ENCODE measurements at regions not wholly inside any gene's neighbourhood (a gene's known extent, or its start where the extent isn't known, plus 50 kb on each side); places are given as distances from the start of the nearest gene placed in this dataset.

DNA sequence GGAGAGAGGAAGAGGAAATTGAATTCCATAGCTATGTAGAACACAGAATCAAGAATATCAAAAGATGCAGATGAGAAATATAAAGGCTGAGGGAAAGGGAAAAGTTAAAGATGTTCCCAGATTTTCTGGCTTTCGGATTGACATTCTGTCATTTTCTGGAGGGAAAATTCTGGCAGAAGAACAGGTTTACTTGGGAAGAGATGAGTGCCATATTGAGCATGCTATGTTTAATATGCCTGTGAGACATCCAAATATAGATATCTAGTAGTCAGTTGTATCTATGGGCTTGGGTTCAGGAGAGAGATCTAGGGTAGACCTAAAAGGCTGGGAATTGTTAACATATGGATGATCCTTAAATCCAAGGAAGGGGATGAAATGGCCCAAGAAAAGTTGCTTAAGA, 181.9 kb upstream of the ARG1 start:
- ATAC-seq (ENCODE audit: low FRiP score) (no peak), DNase-seq (no peak)
- no peak overlapping the region for H3K4me3 ChIP-seq (ENCODE audit: low read length in 2 of 2)
- no peaks in the 10 kb centered on the region for H3K27me3 ChIP-seq (ENCODE audit: control insufficient read depth in 1 of 2, insufficient read depth in 2 of 2, low read length in 1 of 2)
- H3K36me3 ChIP-seq (ENCODE audit: control insufficient read depth in 1 of 2, insufficient read depth in 2 of 2, low read length in 1 of 2) = no peaks in the 10 kb centered on the region
- no peaks in the 10 kb centered on the region for H3K9me3 ChIP-seq (ENCODE audit: control insufficient read depth, low read length)
- intact Hi-C loops (cut with DNase I) = no loop called here
- WGBS, 2 donors = 86 to 95% methylated on average over 1 of the region's 1 CpG
- no peak overlapping the region for H3K27ac ChIP-seq (ENCODE audit: low read depth in 1 of 2, low read length in 2 of 2)
- H3K4me1 ChIP-seq (ENCODE audit: control insufficient read depth in 1 of 2, insufficient read depth in 2 of 2, low read length in 2 of 2) = no peaks in the 10 kb centered on the region

DNA sequence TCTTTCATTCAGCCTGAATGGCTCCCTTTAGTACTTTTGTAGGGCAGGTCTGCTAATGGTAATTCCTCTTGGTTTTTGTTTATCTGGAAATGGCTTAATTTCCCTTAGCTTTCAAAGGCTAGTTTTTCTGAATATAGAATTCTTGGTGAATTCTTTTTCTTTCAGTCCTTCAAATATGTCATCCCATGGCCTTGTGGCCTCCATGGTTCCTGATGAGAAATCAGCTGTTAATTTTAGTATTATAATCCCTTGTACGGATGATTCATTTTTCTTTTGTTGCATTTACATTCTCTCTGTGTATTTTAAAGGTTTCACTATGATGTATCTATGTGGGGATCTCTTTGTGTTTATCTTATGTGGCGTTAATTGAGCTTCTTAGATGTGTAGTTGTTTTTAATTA, 179.6 kb upstream of the ARG1 start:
- intact Hi-C loops (cut with DNase I) = no loop called here
- WGBS, 2 donors = 86 to 90% methylated on average over 2 of the region's 2 CpGs

DNA sequence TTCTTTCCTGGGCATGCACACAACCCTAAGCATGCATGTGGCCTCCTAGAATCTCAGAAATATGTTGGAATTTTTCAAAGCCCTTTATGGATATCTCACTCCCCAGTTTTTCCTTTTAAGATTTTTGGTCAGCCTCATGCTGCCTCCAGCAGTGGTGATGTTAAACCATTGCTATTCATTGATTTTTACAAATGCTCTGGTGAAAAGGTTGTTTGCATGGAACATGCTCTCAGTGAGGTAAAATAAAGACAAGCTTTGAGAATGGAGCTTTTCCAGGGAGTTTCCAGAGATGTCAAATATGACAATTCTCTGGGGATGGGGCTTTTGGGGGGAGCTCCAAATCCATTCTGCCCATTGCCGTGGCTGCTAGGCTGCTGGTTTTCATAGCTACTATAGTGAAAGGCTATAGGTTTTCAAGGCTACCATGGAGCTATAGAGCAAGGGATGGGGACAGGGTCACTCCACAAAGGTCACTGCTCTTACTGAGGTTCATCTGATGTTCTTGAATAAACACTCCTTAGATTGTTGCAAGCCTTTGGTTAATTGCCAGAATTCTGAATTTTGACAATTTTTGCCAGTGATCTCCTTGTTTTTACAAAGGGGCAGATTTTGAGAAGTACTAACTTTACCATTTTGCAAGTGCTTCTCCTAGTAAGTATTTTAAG, 178.1 kb upstream of the ARG1 start:
- Histone ChIP-seq H3K4me1 (ENCODE audit: control insufficient read depth in 1 of 2, insufficient read depth in 2 of 2, low read length in 2 of 2) (no peaks in the 10 kb centered on the region), H3K36me3 (ENCODE audit: control insufficient read depth in 1 of 2, insufficient read depth in 2 of 2, low read length in 1 of 2) (no peaks in the 10 kb centered on the region), H3K27me3 (ENCODE audit: control insufficient read depth in 1 of 2, insufficient read depth in 2 of 2, low read length in 1 of 2) (no peaks in the 10 kb centered on the region), H3K9me3 (ENCODE audit: control insufficient read depth, low read length) (no peaks in the 10 kb centered on the region), H3K4me3 (ENCODE audit: low read length in 2 of 2) (no peak overlapping the region), H3K27ac (ENCODE audit: low read depth in 1 of 2, low read length in 2 of 2) (no peak overlapping the region)
- DNase-seq (no peak), ATAC-seq (ENCODE audit: low FRiP score) (no peak)
- 76 to 80% methylated on average over 1 of the region's 1 CpG for WGBS, 2 donors
- intact Hi-C loops (cut with DNase I) = no loop called here

More for the DNA sequence above, 179.6 kb upstream of the ARG1 start:
- no peaks in the 10 kb centered on the region for H3K27me3 ChIP-seq (ENCODE audit: control insufficient read depth in 1 of 2, insufficient read depth in 2 of 2, low read length in 1 of 2)
- no peaks in the 10 kb centered on the region for H3K4me1 ChIP-seq (ENCODE audit: control insufficient read depth in 1 of 2, insufficient read depth in 2 of 2, low read length in 2 of 2)
- H3K4me3 ChIP-seq (ENCODE audit: low read length in 2 of 2) = no peak overlapping the region
- DNase-seq = no peak
- ATAC-seq (ENCODE audit: low FRiP score) = no peak
- no peak overlapping the region for H3K27ac ChIP-seq (ENCODE audit: low read depth in 1 of 2, low read length in 2 of 2)
- no peaks in the 10 kb centered on the region for H3K9me3 ChIP-seq (ENCODE audit: control insufficient read depth, low read length)
- H3K36me3 ChIP-seq (ENCODE audit: control insufficient read depth in 1 of 2, insufficient read depth in 2 of 2, low read length in 1 of 2) = no peaks in the 10 kb centered on the region

DNA sequence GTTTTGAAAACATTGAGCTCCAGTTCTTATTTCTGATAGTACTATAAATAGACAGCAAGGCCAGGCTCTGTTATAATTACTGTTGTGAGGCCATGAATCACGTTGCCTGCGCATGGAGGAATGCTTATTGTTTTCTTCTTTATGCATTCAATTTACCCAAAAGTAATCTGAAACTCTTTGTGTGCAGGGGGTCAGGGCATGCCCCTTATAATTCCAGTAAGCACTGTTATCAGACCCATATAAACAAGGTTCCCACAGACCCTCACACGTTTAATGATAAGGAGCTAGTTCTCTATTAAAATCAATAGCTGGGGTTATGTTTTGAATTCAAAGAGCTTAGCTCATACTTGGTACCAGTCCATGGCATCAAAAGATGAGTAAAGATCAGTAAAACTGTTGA, 174.8 kb upstream of the ARG1 start:
- H3K4me3 ChIP-seq (ENCODE audit: low read length in 2 of 2) = no peak overlapping the region
- WGBS, 2 donors = 42 to 43% methylated on average over 3 of the region's 3 CpGs
- ATAC-seq (ENCODE audit: low FRiP score) (no peak), DNase-seq (no peak)
- H3K27ac ChIP-seq (ENCODE audit: low read depth in 1 of 2, low read length in 2 of 2) = no peak overlapping the region
- H3K9me3 ChIP-seq (ENCODE audit: control insufficient read depth, low read length) = no peaks in the 10 kb centered on the region
- no peaks in the 10 kb centered on the region for H3K27me3 ChIP-seq (ENCODE audit: control insufficient read depth in 1 of 2, insufficient read depth in 2 of 2, low read length in 1 of 2)
- intact Hi-C loops (cut with DNase I) = no loop called here
- H3K4me1 ChIP-seq (ENCODE audit: control insufficient read depth in 1 of 2, insufficient read depth in 2 of 2, low read length in 2 of 2) = no peaks in the 10 kb centered on the region
- no peaks in the 10 kb centered on the region for H3K36me3 ChIP-seq (ENCODE audit: control insufficient read depth in 1 of 2, insufficient read depth in 2 of 2, low read length in 1 of 2)

- no peak for ATAC-seq (ENCODE audit: low FRiP score)
- no peaks in the 10 kb centered on the region for H3K9me3 ChIP-seq (ENCODE audit: control insufficient read depth, low read length)
- 58 to 59% methylated on average over 4 of the region's 4 CpGs for WGBS, 2 donors
Observed at GRCh38 chr6:131399433-131399832, 173.6 kb upstream of the ARG1 start.

DNA sequence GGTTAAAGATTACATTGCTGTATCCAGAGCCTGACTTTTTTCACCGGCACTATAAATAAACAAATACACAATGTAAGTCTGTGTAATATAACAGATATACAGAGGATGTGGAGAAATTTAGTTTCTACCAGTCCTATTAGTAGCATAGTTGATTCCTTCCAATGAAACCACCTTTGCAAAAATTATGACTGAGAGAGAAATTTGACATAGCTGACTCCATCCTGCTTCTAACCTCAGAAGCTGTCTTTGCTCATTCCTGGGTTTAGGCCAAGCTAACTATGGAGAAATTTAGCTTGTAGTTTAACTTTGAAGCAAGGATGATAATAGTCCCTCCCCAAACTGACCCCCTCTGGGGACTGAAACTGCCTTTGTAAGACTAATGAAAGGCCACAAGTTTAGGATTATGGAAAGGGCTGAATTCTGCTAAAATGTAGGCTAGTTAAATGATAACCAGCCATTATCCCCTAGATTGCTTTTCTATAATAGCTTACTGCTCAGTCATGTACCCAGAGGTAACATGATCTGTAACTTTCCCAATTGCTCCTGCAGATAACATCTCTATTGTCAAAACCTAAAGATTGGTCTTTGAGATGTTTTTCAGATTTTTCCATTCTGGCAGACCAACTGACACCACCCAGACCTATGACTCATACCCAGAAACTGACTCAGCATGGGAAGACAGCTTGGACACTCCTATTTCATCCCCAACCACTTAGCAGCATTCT, 172.8 kb upstream of the ARG1 start:
- 88 to 90% methylated on average over 1 of the region's 1 CpG for WGBS, 2 donors
- ATAC-seq (ENCODE audit: low FRiP score) (no peak), DNase-seq (no peak)
- Histone ChIP-seq H3K9me3 (ENCODE audit: control insufficient read depth, low read length) (no peaks in the 10 kb centered on the region), H3K36me3 (ENCODE audit: control insufficient read depth in 1 of 2, insufficient read depth in 2 of 2, low read length in 1 of 2) (no peaks in the 10 kb centered on the region), H3K4me1 (ENCODE audit: control insufficient read depth in 1 of 2, insufficient read depth in 2 of 2, low read length in 2 of 2) (no peaks in the 10 kb centered on the region), H3K27me3 (ENCODE audit: control insufficient read depth in 1 of 2, insufficient read depth in 2 of 2, low read length in 1 of 2) (no peaks in the 10 kb centered on the region), H3K4me3 (ENCODE audit: low read length in 2 of 2) (no peak overlapping the region), H3K27ac (ENCODE audit: low read depth in 1 of 2, low read length in 2 of 2) (no peak overlapping the region)
- intact Hi-C loops (cut with DNase I) = no loop called here

More at GRCh38 chr6:131399433-131399832, 173.6 kb upstream of the ARG1 start:
- DNase-seq = no peak
- Histone ChIP-seq H3K4me1 (ENCODE audit: control insufficient read depth in 1 of 2, insufficient read depth in 2 of 2, low read length in 2 of 2) (no peaks in the 10 kb centered on the region), H3K36me3 (ENCODE audit: control insufficient read depth in 1 of 2, insufficient read depth in 2 of 2, low read length in 1 of 2) (no peaks in the 10 kb centered on the region), H3K27ac (ENCODE audit: low read depth in 1 of 2, low read length in 2 of 2) (no peak overlapping the region), H3K27me3 (ENCODE audit: control insufficient read depth in 1 of 2, insufficient read depth in 2 of 2, low read length in 1 of 2) (no peaks in the 10 kb centered on the region), H3K4me3 (ENCODE audit: low read length in 2 of 2) (no peak overlapping the region)
- intact Hi-C loops (cut with DNase I) = no loop called here

DNA sequence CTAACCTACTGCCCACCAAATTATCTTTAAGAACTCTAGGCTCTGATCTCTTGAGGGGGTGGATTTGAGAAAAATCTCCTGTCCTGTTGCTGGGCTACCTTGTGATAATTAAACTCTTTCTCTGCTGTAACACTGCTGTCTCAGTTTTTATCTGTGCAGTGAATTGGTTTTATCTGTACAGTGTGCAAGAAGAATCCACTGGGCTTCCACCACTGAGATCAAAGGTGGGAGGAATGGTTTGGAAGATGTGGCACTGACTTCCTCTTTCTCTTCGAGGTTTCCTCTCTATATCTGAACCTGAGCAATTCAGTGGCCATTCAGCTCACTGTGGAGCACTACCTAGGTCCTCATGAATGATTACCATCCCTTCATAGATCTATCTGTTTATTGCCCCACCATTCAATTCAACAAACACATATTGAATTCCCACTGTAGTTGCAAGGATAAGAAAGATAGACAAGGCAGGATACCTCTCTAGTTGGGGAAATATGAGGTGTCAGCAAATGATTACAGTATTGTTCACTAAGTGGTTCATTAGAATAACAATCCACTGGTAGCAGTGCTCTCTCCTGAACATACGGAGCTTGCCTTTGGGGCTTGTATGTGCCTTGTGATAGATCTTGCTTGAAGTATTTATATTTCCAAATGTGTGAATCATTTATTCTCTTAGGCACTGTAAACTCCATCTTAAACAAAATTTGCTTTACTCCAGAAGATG, 172.1 kb upstream of the ARG1 start:
- H3K36me3 ChIP-seq (ENCODE audit: control insufficient read depth in 1 of 2, insufficient read depth in 2 of 2, low read length in 1 of 2) = no peaks in the 10 kb centered on the region
- no peak for ATAC-seq (ENCODE audit: low FRiP score)
- no peaks in the 10 kb centered on the region for H3K27me3 ChIP-seq (ENCODE audit: control insufficient read depth in 1 of 2, insufficient read depth in 2 of 2, low read length in 1 of 2)
- H3K9me3 ChIP-seq (ENCODE audit: control insufficient read depth, low read length) = no peaks in the 10 kb centered on the region
- WGBS, 2 donors = 78 to 81% methylated on average over 2 of the region's 2 CpGs
- intact Hi-C loops (cut with DNase I) = no loop called here
- H3K27ac ChIP-seq (ENCODE audit: low read depth in 1 of 2, low read length in 2 of 2) = no peak overlapping the region
- H3K4me1 ChIP-seq (ENCODE audit: control insufficient read depth in 1 of 2, insufficient read depth in 2 of 2, low read length in 2 of 2) = no peaks in the 10 kb centered on the region
- no peak overlapping the region for H3K4me3 ChIP-seq (ENCODE audit: low read length in 2 of 2)
- no peak for DNase-seq

DNA sequence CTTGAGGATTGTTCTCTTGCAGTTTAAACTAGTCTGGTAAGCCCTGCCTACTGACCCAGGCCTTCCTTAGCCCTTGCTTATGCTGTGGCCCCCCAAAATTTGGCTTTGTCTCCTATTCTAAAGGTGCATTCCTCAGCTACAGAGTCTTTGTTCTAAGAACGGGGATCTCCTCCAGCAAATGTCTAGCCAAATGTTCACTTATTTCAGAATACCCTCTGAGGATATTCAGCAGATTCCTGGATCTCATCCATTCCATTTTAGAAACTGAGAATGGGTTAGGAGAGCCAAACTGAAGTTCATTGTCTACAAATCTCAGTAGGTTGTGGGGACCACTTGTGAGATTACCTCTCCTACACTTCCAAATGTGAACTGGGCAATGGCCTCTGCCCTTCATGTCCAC, 164.2 kb upstream of the ARG1 start:
- H3K4me3 ChIP-seq (ENCODE audit: low read length in 2 of 2) = no peak overlapping the region
- 64 to 69% methylated on average over 1 of the region's 1 CpG for WGBS, 2 donors
- intact Hi-C loops (cut with DNase I) = no loop called here
- H3K27me3 ChIP-seq (ENCODE audit: control insufficient read depth in 1 of 2, insufficient read depth in 2 of 2, low read length in 1 of 2) = peaks cover 0 to 3% of the 10 kb centered on the region in 2 donors
- DNase-seq (no peak), ATAC-seq (ENCODE audit: low FRiP score) (no peak)
- H3K9me3 ChIP-seq (ENCODE audit: control insufficient read depth, low read length) = no peaks in the 10 kb centered on the region
- H3K27ac ChIP-seq (ENCODE audit: low read depth in 1 of 2, low read length in 2 of 2) = no peak overlapping the region
- H3K4me1 ChIP-seq (ENCODE audit: control insufficient read depth in 1 of 2, insufficient read depth in 2 of 2, low read length in 2 of 2) = no peaks in the 10 kb centered on the region
- H3K36me3 ChIP-seq (ENCODE audit: control insufficient read depth in 1 of 2, insufficient read depth in 2 of 2, low read length in 1 of 2) = no peaks in the 10 kb centered on the region

Data from aorta (tissue), 5 donors.